Large intestine (tissue), 3 donors: ENCODE measurements at regions not wholly inside any gene's neighbourhood (a gene's known extent, or its start where the extent isn't known, plus 50 kb on each side); places are given as distances from the start of the nearest gene placed in this dataset.

Experiments
- DNase-seq, 2 donors: peaks; one replicate each; pipeline versions ENCODE4 v3.0.0 to v3.0.0-alpha.2; 2013
- H3K27ac ChIP-seq: one replicate; pipeline ENCODE4 v1.5.1; 2013; ENCODE audit warnings: low read length
- H3K27me3 ChIP-seq: 2 replicates; pipeline ENCODE4 v1.6.1; 2013; ENCODE audit warnings: low read length; ENCODE audit not compliant: control insufficient read depth, insufficient read depth
- H3K36me3 ChIP-seq: 2 replicates; pipeline ENCODE4 v1.6.1; 2013; ENCODE audit warnings: low read length; ENCODE audit not compliant: control insufficient read depth, insufficient read depth
- H3K4me1 ChIP-seq: one replicate; pipeline ENCODE4 v1.6.1; 2013; ENCODE audit warnings: low read length; ENCODE audit not compliant: control insufficient read depth, insufficient read depth
- H3K4me3 ChIP-seq: one replicate; pipeline ENCODE4 v1.5.1; 2013; ENCODE audit warnings: low read length
- H3K9me3 ChIP-seq: one replicate; pipeline ENCODE4 v1.6.1; 2013; ENCODE audit warnings: mild to moderate bottlenecking, low read depth, low read length, moderate library complexity; ENCODE audit not compliant: control insufficient read depth
- WGBS: methylation state at CpG from one replicate; pipeline ENCODE4 v1.1.5; 2013; ENCODE audit warnings: low lambda C conversion rate; ENCODE audit not compliant: insufficient coverage; 5-methylcytosine and 5-hydroxymethylcytosine counted together

GRCh38 chr18:53605198-53605597 lies 619.3 kb downstream of the MBD2 start:
- WGBS: no CpG with 5 or more reads among the region's 8 CpGs
- H3K4me3 ChIP-seq: no peak overlapping the region
- no peaks in the 10 kb centered on the region for H3K9me3 ChIP-seq
- no peak for DNase-seq
- H3K27ac ChIP-seq: no peak overlapping the region
- H3K4me1 ChIP-seq: no peaks in the 10 kb centered on the region
- no peaks in the 10 kb centered on the region for H3K36me3 ChIP-seq
- H3K27me3 ChIP-seq: no peaks in the 10 kb centered on the region

DNA sequence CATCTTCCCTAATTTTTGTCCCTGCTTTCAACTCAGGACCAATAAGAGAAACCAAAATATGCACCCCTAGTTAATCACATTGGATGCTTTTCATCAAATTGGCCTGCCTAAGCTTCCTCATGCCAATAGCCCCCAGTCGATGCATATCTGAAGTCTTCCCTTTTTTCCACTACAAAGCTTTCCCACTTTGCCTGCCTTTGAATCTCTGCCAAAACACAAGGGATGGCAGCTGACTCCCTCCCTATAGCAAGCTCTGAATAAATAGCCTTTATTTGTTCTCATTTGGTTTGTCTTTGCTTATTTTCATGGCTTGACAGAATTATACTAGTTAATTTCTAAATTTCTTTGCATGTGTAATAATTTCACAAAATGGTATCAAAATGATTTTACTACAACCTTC lies 621.2 kb downstream of the MBD2 start:
- H3K9me3 ChIP-seq: no peaks in the 10 kb centered on the region
- no peaks in the 10 kb centered on the region for H3K4me1 ChIP-seq
- WGBS: 60% methylated on average over 1 of the region's 1 CpG
- no peak overlapping the region for H3K27ac ChIP-seq
- no peaks in the 10 kb centered on the region for H3K27me3 ChIP-seq
- H3K4me3 ChIP-seq: no peak overlapping the region
- DNase-seq: no peak
- no peaks in the 10 kb centered on the region for H3K36me3 ChIP-seq

DNA sequence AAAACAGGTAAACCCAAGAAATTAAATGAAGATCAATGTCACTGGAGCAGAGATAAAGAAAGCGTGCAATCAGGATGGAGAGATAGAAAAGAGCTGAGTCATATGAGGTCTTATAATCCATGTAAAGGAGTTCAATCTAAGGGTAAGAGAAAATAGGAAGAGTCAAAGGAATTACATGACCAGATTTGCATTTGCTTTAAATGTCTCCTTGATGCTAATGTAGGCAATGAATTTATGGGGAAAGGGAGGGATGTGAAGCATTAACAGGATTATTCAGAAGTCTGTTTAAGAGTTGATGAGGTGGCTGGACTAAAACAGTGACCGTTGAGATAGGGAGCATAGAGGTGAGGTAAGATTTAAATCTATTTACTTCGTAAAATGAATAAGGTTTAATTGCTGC lies 623.1 kb downstream of the MBD2 start:
- WGBS: 71% methylated on average over 2 of the region's 3 CpGs
- Histone ChIP-seq H3K27ac (no peak overlapping the region), H3K9me3 (no peaks in the 10 kb centered on the region)

GRCh38 chr18:53586923-53587322 lies 637.5 kb downstream of the MBD2 start:
- H3K27ac ChIP-seq: no peak overlapping the region
- no peaks in the 10 kb centered on the region for H3K4me1 ChIP-seq
- WGBS: 86% methylated on average over 1 of the region's 4 CpGs

More for the DNA sequence above, 623.1 kb downstream of the MBD2 start:
- Histone ChIP-seq H3K36me3 (no peaks in the 10 kb centered on the region), H3K4me1 (no peaks in the 10 kb centered on the region), H3K27me3 (no peaks in the 10 kb centered on the region), H3K4me3 (no peak overlapping the region)
- DNase-seq: no peak

More at GRCh38 chr18:53586923-53587322, 637.5 kb downstream of the MBD2 start:
- Histone ChIP-seq H3K27me3 (no peaks in the 10 kb centered on the region), H3K36me3 (no peaks in the 10 kb centered on the region), H3K4me3 (no peak overlapping the region), H3K9me3 (no peaks in the 10 kb centered on the region)
- DNase-seq: no peak
